ENCODE measurements at regions not wholly inside any gene's neighbourhood (a gene's known extent, or its start where the extent isn't known, plus 50 kb on each side); places are given as distances from the start of the nearest gene placed in this dataset.

- no peak for TF ChIP-seq POLR2A (IDR thresholded peaks at IDR 0.05)
- TF ChIP-seq, protein P1, sequence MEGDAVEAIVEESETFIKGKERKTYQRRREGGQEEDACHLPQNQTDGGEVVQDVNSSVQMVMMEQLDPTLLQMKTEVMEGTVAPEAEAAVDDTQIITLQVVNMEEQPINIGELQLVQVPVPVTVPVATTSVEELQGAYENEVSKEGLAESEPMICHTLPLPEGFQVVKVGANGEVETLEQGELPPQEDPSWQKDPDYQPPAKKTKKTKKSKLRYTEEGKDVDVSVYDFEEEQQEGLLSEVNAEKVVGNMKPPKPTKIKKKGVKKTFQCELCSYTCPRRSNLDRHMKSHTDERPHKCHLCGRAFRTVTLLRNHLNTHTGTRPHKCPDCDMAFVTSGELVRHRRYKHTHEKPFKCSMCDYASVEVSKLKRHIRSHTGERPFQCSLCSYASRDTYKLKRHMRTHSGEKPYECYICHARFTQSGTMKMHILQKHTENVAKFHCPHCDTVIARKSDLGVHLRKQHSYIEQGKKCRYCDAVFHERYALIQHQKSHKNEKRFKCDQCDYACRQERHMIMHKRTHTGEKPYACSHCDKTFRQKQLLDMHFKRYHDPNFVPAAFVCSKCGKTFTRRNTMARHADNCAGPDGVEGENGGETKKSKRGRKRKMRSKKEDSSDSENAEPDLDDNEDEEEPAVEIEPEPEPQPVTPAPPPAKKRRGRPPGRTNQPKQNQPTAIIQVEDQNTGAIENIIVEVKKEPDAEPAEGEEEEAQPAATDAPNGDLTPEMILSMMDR (IDR thresholded peaks at IDR 0.05 in 4 of 5, conservative IDR thresholded peaks at IDR 0.05 in 1 of 5) = no peak
Observed at GRCh38 chr7:32762925-32763293, 128.7 kb downstream of the KBTBD2 start.

Data from gastrocnemius medialis (tissue), 4 donors.